GM23338 (cell line): ENCODE measurements at regions not wholly inside any gene's neighbourhood (a gene's known extent, or its start where the extent isn't known, plus 50 kb on each side); places are given as distances from the start of the nearest gene placed in this dataset.

Source experiments
- ATAC-seq: fragments of 200-7000 bp; cut with Tn5 transposase; 3 replicates; pipeline ENCODE4 v1.9.1; 2020
- DNase-seq: peaks from one replicate; pipeline ENCODE4 v3.0.0-alpha.2; 2015; ENCODE audit warnings: low spot score
- H2AFZ ChIP-seq: fragments of 200-600 bp; sonication (generic); 2 replicates; pipeline ENCODE4 v1.8.0; 2016; ENCODE audit warnings: antibody characterized with exemption, mild to moderate bottlenecking, moderate library complexity
- H3F3A ChIP-seq: fragments of 200-600 bp; sonication (generic); replicated peaks from 2 replicates; pipeline ENCODE4 v1.8.0; 2017; ENCODE audit warnings: antibody characterized with exemption, mixed run types, low read depth
- H3K27ac ChIP-seq: fragments of 200-600 bp; sonication (generic); 2 replicates; pipeline ENCODE4 v1.6.1; 2016; ENCODE audit warnings: low read depth
- H3K27me3 ChIP-seq: fragments of 200-600 bp; sonication (generic); 2 replicates; pipeline ENCODE4 v1.8.0; 2016; ENCODE audit warnings: mild to moderate bottlenecking, mixed run types, moderate library complexity; ENCODE audit not compliant: insufficient read depth
- H3K36me3 ChIP-seq: fragments of 200-600 bp; sonication (generic); 2 replicates; pipeline ENCODE4 v1.8.0; 2016; ENCODE audit warnings: mild to moderate bottlenecking; ENCODE audit not compliant: insufficient read depth
- H3K4me1 ChIP-seq: fragments of 200-600 bp; sonication (generic); 2 replicates; pipeline ENCODE4 v1.8.0; 2016; ENCODE audit warnings: mild to moderate bottlenecking, moderate library complexity; ENCODE audit not compliant: insufficient read depth
- H3K4me2 ChIP-seq: fragments of 200-600 bp; sonication (generic); 2 replicates; pipeline ENCODE4 v1.7.1; 2017; ENCODE audit warnings: mixed run types
- H3K4me3 ChIP-seq: fragments of 200-600 bp; sonication (generic); 2 replicates; pipeline ENCODE4 v1.6.1; 2016; ENCODE audit warnings: mixed run types
- H3K79me2 ChIP-seq: fragments of 200-600 bp; sonication (generic); replicated peaks from 2 replicates; pipeline ENCODE4 v1.8.0; 2017; ENCODE audit warnings: mild to moderate bottlenecking; ENCODE audit not compliant: insufficient read depth
- H3K9me2 ChIP-seq: fragments of 200-600 bp; sonication (generic); 2 replicates; pipeline ENCODE4 v1.8.0; 2017; ENCODE audit not compliant: insufficient read depth
- H4K20me1 ChIP-seq: fragments of 200-600 bp; sonication (generic); replicated peaks from 2 replicates; pipeline ENCODE4 v1.8.0; 2017; ENCODE audit warnings: mild to moderate bottlenecking; ENCODE audit not compliant: insufficient read depth
- H3K27ac Mint-ChIP-seq: 2 replicates; pipeline ENCODE4 v1.8.0; 2020; ENCODE audit warnings: inconsistent platforms, mild to moderate bottlenecking, moderate library complexity, mixed read lengths
- H3K27me3 Mint-ChIP-seq: 3 replicates; pipeline ENCODE4 v1.8.0; 2022; ENCODE audit warnings: low read depth, mild to moderate bottlenecking, moderate library complexity, mixed read lengths, inconsistent platforms; ENCODE audit not compliant: insufficient read depth, poor library complexity
- H3K36me3 Mint-ChIP-seq: 3 replicates; pipeline ENCODE4 v1.8.0; 2021; ENCODE audit warnings: low read depth, mild to moderate bottlenecking, inconsistent platforms, moderate library complexity, mixed read lengths
- H3K4me1 Mint-ChIP-seq: 3 replicates; pipeline ENCODE4 v1.8.0; 2020; ENCODE audit warnings: mild to moderate bottlenecking, inconsistent platforms, mixed read lengths
- H3K4me3 Mint-ChIP-seq: 3 replicates; pipeline ENCODE4 v1.8.0; 2021; ENCODE audit warnings: moderate library complexity, mild to moderate bottlenecking, inconsistent platforms, mixed read lengths
- H3K9me3 Mint-ChIP-seq: 3 replicates; pipeline ENCODE4 v1.8.0; 2020; ENCODE audit warnings: moderate library complexity, mild to moderate bottlenecking, inconsistent platforms, mixed read lengths
- CREB1 ChIP-seq: fragments of 250-450 bp; sonication (Bioruptor Pico); IDR thresholded peaks from 2 replicates; pipeline ENCODE4 v1.5.0; 2020; ENCODE audit warnings: low read depth, mild to moderate bottlenecking, moderate library complexity
- EZH2 ChIP-seq: fragments of 200-600 bp; sonication (generic); IDR thresholded peaks from one replicate; pipeline ENCODE4 v1.8.0; 2017; ENCODE audit warnings: antibody characterized with exemption, mild to moderate bottlenecking, low read depth; ENCODE audit not compliant: unreplicated experiment
- EZH2phosphoT487 ChIP-seq: fragments of 200-600 bp; sonication (generic); IDR thresholded peaks from one replicate; pipeline ENCODE4 v1.8.1; 2018; ENCODE audit warnings: antibody characterized with exemption; ENCODE audit not compliant: unreplicated experiment
- NANOG ChIP-seq: IDR thresholded peaks from 2 replicates; pipeline ENCODE4 v1.6.1; 2016; ENCODE audit warnings: antibody characterized with exemption, borderline replicate concordance
- POLR2AphosphoS5 ChIP-seq: IDR thresholded peaks from 2 replicates; pipeline ENCODE4 v1.6.1; 2016; ENCODE audit warnings: antibody characterized with exemption, low read depth
- STAT1 ChIP-seq: IDR thresholded peaks from one replicate; pipeline ENCODE4 v1.6.1; 2016; ENCODE audit warnings: antibody characterized with exemption; ENCODE audit not compliant: unreplicated experiment
- ZNF114 ChIP-seq: fragments of 250-450 bp; sonication (Bioruptor Pico); IDR thresholded peaks from 2 replicates; pipeline ENCODE4 v1.5.0; 2020; ENCODE audit warnings: mild to moderate bottlenecking, moderate library complexity
- TF ChIP-seq, protein P1 (sequence below): IDR thresholded peaks from 2 replicates; pipeline ENCODE4 v1.6.1; 2016; ENCODE audit warnings: antibody characterized with exemption
- TF ChIP-seq, protein P2 (sequence below): IDR thresholded peaks from one replicate; pipeline ENCODE4 v1.6.1; 2018; ENCODE audit warnings: antibody characterized with exemption; ENCODE audit not compliant: unreplicated experiment

DNA sequence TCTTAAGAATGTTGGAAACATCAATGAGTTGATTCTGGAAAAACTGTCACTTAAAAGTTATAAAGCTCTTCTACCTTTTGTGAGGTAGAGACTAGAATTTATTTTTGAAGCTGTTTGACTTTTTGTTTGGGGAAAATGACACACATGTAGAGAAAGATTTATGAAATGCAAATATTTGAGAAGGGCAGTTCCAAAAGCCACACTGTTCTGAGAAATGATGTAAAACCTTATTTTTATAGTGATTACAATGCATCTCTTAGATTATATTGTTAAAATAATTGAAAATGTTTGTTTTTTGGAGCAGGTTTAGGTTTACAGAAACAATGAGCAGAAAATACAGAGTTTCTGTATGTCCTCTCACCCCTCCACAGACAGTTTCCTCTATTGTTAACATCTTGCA, 116.1 kb upstream of the CMC1 start:
- Mint-ChIP-seq H3K27me3 (no peaks in the 10 kb centered on the region), H3K9me3 (no peaks in the 10 kb centered on the region), H3K4me3 (no peak overlapping the region), H3K36me3 (no peaks in the 10 kb centered on the region), H3K4me1 (peaks cover 7% of the 10 kb centered on the region; the same call in 2 of the 3 replicates), H3K27ac (no peak overlapping the region)
- Histone ChIP-seq H3K4me3 (no peak overlapping the region), H3K4me2 (no peak overlapping the region), H3K36me3 (no peaks in the 10 kb centered on the region), H2AFZ (no peak overlapping the region), H3K27ac (no peak overlapping the region), H3K4me1 (no peaks in the 10 kb centered on the region), H3F3A (no peaks in the 10 kb centered on the region), H4K20me1 (no peaks in the 10 kb centered on the region), H3K9me2 (no peaks in the 10 kb centered on the region), H3K27me3 (no peaks in the 10 kb centered on the region), H3K79me2 (no peaks in the 10 kb centered on the region)
- TF ChIP-seq EZH2 (no peak), EZH2phosphoT487 (no peak), ZNF114 (no peak), NANOG (no peak)
- TF ChIP-seq, protein P1, sequence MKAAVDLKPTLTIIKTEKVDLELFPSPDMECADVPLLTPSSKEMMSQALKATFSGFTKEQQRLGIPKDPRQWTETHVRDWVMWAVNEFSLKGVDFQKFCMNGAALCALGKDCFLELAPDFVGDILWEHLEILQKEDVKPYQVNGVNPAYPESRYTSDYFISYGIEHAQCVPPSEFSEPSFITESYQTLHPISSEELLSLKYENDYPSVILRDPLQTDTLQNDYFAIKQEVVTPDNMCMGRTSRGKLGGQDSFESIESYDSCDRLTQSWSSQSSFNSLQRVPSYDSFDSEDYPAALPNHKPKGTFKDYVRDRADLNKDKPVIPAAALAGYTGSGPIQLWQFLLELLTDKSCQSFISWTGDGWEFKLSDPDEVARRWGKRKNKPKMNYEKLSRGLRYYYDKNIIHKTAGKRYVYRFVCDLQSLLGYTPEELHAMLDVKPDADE, result no peak
- TF ChIP-seq, protein P2, sequence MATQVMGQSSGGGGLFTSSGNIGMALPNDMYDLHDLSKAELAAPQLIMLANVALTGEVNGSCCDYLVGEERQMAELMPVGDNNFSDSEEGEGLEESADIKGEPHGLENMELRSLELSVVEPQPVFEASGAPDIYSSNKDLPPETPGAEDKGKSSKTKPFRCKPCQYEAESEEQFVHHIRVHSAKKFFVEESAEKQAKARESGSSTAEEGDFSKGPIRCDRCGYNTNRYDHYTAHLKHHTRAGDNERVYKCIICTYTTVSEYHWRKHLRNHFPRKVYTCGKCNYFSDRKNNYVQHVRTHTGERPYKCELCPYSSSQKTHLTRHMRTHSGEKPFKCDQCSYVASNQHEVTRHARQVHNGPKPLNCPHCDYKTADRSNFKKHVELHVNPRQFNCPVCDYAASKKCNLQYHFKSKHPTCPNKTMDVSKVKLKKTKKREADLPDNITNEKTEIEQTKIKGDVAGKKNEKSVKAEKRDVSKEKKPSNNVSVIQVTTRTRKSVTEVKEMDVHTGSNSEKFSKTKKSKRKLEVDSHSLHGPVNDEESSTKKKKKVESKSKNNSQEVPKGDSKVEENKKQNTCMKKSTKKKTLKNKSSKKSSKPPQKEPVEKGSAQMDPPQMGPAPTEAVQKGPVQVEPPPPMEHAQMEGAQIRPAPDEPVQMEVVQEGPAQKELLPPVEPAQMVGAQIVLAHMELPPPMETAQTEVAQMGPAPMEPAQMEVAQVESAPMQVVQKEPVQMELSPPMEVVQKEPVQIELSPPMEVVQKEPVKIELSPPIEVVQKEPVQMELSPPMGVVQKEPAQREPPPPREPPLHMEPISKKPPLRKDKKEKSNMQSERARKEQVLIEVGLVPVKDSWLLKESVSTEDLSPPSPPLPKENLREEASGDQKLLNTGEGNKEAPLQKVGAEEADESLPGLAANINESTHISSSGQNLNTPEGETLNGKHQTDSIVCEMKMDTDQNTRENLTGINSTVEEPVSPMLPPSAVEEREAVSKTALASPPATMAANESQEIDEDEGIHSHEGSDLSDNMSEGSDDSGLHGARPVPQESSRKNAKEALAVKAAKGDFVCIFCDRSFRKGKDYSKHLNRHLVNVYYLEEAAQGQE, result no peak
- DNase-seq (no peak), ATAC-seq (no peak)

DNA sequence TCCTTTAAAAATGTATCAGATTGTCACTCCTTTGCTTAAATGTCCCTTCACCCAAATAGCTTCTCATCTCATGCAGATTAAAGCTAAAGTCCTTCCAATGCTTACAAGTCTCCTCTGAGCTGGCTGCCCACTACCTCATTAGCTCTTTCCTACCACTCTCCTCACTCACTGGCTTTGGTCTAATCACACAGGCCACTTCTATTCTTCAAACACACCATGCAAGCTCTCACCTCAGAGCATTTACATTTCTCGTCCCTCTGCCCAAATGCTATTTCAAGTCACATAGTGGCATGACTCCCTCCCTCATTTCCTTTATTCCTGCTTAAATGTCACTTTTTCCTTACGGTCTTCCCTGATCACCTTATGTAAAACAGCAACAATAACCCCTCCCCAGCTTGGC, 110.6 kb upstream of the CMC1 start:
- no peaks in the 10 kb centered on the region for H3K79me2 ChIP-seq
- H3K4me3 ChIP-seq, result no peak overlapping the region
- no peaks in the 10 kb centered on the region for H3K36me3 Mint-ChIP-seq
- no peaks in the 10 kb centered on the region for H3K27me3 ChIP-seq
- ATAC-seq (no peak), DNase-seq (no peak)
- H3F3A ChIP-seq, result no peaks in the 10 kb centered on the region
- peak overlapping the region; percentile 59; the same call in 1 of the 2 replicates for H2AFZ ChIP-seq
- H3K4me3 Mint-ChIP-seq, result no peak overlapping the region
- H3K9me2 ChIP-seq, result no peaks in the 10 kb centered on the region
- no peak overlapping the region for H3K4me2 ChIP-seq
- no peaks in the 10 kb centered on the region for H3K4me1 ChIP-seq
- no peak overlapping the region for H3K27ac ChIP-seq
- no peak overlapping the region for H3K27ac Mint-ChIP-seq
- TF ChIP-seq POLR2AphosphoS5 (no peak), CREB1 (CRISPR knock-in tag) (no peak), STAT1 (no peak)
- H3K9me3 Mint-ChIP-seq, result no peaks in the 10 kb centered on the region
- H3K36me3 ChIP-seq, result no peaks in the 10 kb centered on the region
- no peaks in the 10 kb centered on the region for H4K20me1 ChIP-seq
- no peaks in the 10 kb centered on the region for H3K27me3 Mint-ChIP-seq
- H3K4me1 Mint-ChIP-seq, result peaks cover 5% of the 10 kb centered on the region
